HepG2 (cell line): ENCODE measurements at regions not wholly inside any gene's neighbourhood (a gene's known extent, or its start where the extent isn't known, plus 50 kb on each side); places are given as distances from the start of the nearest gene placed in this dataset.

Experiments used
- ATAC-seq: fragments of 200-7000 bp; cut with Tn5 transposase; 3 replicates; pipeline ENCODE4 v1.9.1; 2020; ENCODE audit warnings: mild to moderate bottlenecking, moderate library complexity
- BruUV-seq: library from RNA; stranded (reverse); fragments of 400-500 nt; replicated peaks from 2 replicates; lab custom pipeline; 2021; lab: Mats Ljungman, UMichigan
- CTCF ChIA-PET: fragments of 300-600 bp; formaldehyde crosslinking; extraction: SDS; loops from one replicate; lab custom pipeline; 2021; ENCODE audit warnings: low total read pairs, inconsistent platforms, low intra/inter-chr PET ratio; lab: Yijun Ruan, JAX
- POLR2A ChIA-PET: fragments of 350-600 bp; sonication (Branson Sonifier 250); formaldehyde crosslinking; loops from one replicate; lab custom pipeline; 2020; ENCODE audit warnings: antibody characterized with exemption, inconsistent platforms; lab: Yijun Ruan, JAX
- DNase-seq: peaks from one replicate; pipeline ENCODE4 v3.0.0-alpha.2; 2015; ENCODE audit warnings: low spot score
- FAIRE-seq: peaks from 3 replicates; lab custom pipeline; 2011; peaks lifted over from hg19 to GRCh38; lab: Jason Lieb, UNC
- H2AFZ ChIP-seq: one replicate; pipeline ENCODE4 v1.6.1; 2011; ENCODE audit warnings: low read length, inconsistent platforms
- H3K27ac ChIP-seq: fragments of 300-600 bp; 3 replicates; pipeline ENCODE4 v1.8.0; 2011; ENCODE audit warnings: mixed run types, mild to moderate bottlenecking, mixed read lengths, low read length, inconsistent platforms; ENCODE audit not compliant: insufficient read depth; ENCODE audit errors: extremely low read length
- H3K27me3 ChIP-seq, 2 experiments: fragments of 200-600 bp in 1 of 2; 2 replicates in 1 of 2; 3 replicates in 1 of 2; pipeline versions ENCODE4 v1.6.0 to v1.8.0; 2011; ENCODE audit warnings: low read length in 2 of 2, mild to moderate bottlenecking in 2 of 2, moderate library complexity in 2 of 2, inconsistent platforms in 1 of 2; ENCODE audit not compliant: insufficient read depth in 2 of 2, control insufficient read depth in 1 of 2
- H3K36me3 ChIP-seq, 2 experiments: fragments of 200-600 bp in 1 of 2; replicated peaks in 1 of 2; 2 replicates in 1 of 2; 3 replicates in 1 of 2; pipeline versions ENCODE4 v1.5.1 to v1.8.0; 2011; ENCODE audit warnings: low read length in 2 of 2, inconsistent platforms in 1 of 2; ENCODE audit not compliant: insufficient read depth in 2 of 2, control insufficient read depth in 1 of 2
- H3K4me1 ChIP-seq: 2 replicates; pipeline ENCODE4 v1.5.1; 2012; ENCODE audit warnings: low read length, inconsistent platforms; ENCODE audit not compliant: insufficient read depth
- H3K4me2 ChIP-seq: 2 replicates; pipeline ENCODE4 v1.6.0; 2011; ENCODE audit warnings: low read depth, low read length, inconsistent platforms
- H3K4me3 ChIP-seq, 3 experiments: fragments of 200-600 bp in 1 of 3; sonication (generic), shearing (Covaris generic) in 1 of 3; replicated peaks in 1 of 3; 2 replicates each; pipeline ENCODE4 v1.5.1; 2011 to 2016; ENCODE audit warnings: low read length in 3 of 3, inconsistent platforms in 2 of 3, low read depth in 2 of 3, mild to moderate bottlenecking in 2 of 3, control low read depth in 1 of 3, mixed read lengths in 1 of 3; ENCODE audit not compliant: insufficient read depth in 1 of 3
- H3K79me2 ChIP-seq: one replicate; pipeline ENCODE4 v1.6.1; 2011; ENCODE audit warnings: low read length, inconsistent platforms; ENCODE audit not compliant: insufficient read depth
- H3K9ac ChIP-seq: 2 replicates; pipeline ENCODE4 v1.6.0; 2011; ENCODE audit warnings: mild to moderate bottlenecking, low read depth, low read length, inconsistent platforms; ENCODE audit not compliant: insufficient read depth
- H3K9me3 ChIP-seq: 2 replicates; pipeline ENCODE4 v1.5.1; 2012; ENCODE audit warnings: mild to moderate bottlenecking, low read length
- H4K20me1 ChIP-seq: 2 replicates; pipeline ENCODE4 v1.6.0; 2011; ENCODE audit warnings: inconsistent platforms, mild to moderate bottlenecking, low read length, moderate library complexity; ENCODE audit not compliant: insufficient read depth
- HNRNPK ChIP-seq: fragments of 200-400 bp; formaldehyde crosslinking; IDR thresholded peaks from 2 replicates; pipeline ENCODE4 v1.6.1; 2018; ENCODE audit warnings: low read length, low read depth, moderate library complexity, mild to moderate bottlenecking; ENCODE audit not compliant: poor library complexity, severe bottlenecking
- HOXA9 ChIP-seq: sonication (generic); formaldehyde crosslinking; IDR thresholded peaks from 2 replicates; pipeline ENCODE4 v1.8.1; 2022; ENCODE audit warnings: missing genetic modification reagents, mild to moderate bottlenecking, moderate library complexity, borderline replicate concordance
- NFE2L2 ChIP-seq: fragments of 150-350 bp; IDR thresholded peaks from 2 replicates; pipeline ENCODE4 v1.6.1; 2014; ENCODE audit warnings: low read length
- SMARCE1 ChIP-seq: fragments of 450-650 bp; IDR thresholded peaks from 2 replicates; pipeline ENCODE4 v1.6.1; 2017; ENCODE audit warnings: borderline replicate concordance
- TARDBP ChIP-seq: sonication (generic); formaldehyde crosslinking; IDR thresholded peaks from 2 replicates; pipeline ENCODE4 v1.8.0; 2022; ENCODE audit warnings: mild to moderate bottlenecking, missing genetic modification reagents
- TBX2 ChIP-seq: sonication (generic); formaldehyde crosslinking; IDR thresholded peaks from 2 replicates; pipeline ENCODE4 v1.5.0; 2020; ENCODE audit warnings: missing genetic modification reagents, mild to moderate bottlenecking, borderline replicate concordance
- ZBTB7B ChIP-seq: sonication (generic); formaldehyde crosslinking; IDR thresholded peaks from 2 replicates; pipeline ENCODE4 v1.4.0; 2020; ENCODE audit warnings: missing genetic modification reagents
- ZFAT ChIP-seq: sonication (generic); formaldehyde crosslinking; conservative IDR thresholded peaks from 2 replicates; pipeline ENCODE4 v1.8.1; 2023; ENCODE audit warnings: missing genetic modification reagents, inconsistent platforms
- ZFP1 ChIP-seq: IDR thresholded peaks from 2 replicates; pipeline ENCODE4 v1.6.1; 2016
- ZNF329 ChIP-seq: sonication (generic); formaldehyde crosslinking; IDR thresholded peaks from 2 replicates; pipeline ENCODE4 v1.9.0; 2021; ENCODE audit warnings: low read depth, mild to moderate bottlenecking, missing genetic modification reagents
- ZNF7 ChIP-seq: IDR thresholded peaks from 2 replicates; pipeline ENCODE4 v1.6.1; 2016; ENCODE audit warnings: missing biosample characterization, missing genetic modification reagents
- ZNF746 ChIP-seq: sonication (generic); formaldehyde crosslinking; IDR thresholded peaks from 2 replicates; pipeline ENCODE4 v1.8.0; 2022; ENCODE audit warnings: mild to moderate bottlenecking, missing genetic modification reagents
- ZNF75D ChIP-seq: sonication (generic); formaldehyde crosslinking; IDR thresholded peaks from 2 replicates; pipeline ENCODE4 v1.8.1; 2023; ENCODE audit warnings: missing genetic modification reagents, mild to moderate bottlenecking, borderline replicate concordance
- whole genome bisulfite sequencing: methylation state at CpG from one replicate; pipeline ENCODE4 v1.1.6; 2017; ENCODE audit warnings: low lambda C conversion rate; 5-methylcytosine and 5-hydroxymethylcytosine counted together
- in situ Hi-C: cut with HindIII; loops from 2 replicates; pipeline ENCODE4 v1.10.0; 2017; ENCODE audit warnings: low pct_unique_long_range_greater_than_20kb; ENCODE audit not compliant: extremely low pct_ligation_motif_present
- intact Hi-C: fragments of 100-400 bp; cut with micrococcal nuclease; formaldehyde crosslinking; loops from one replicate; pipeline ENCODE4 v1.10.0; 2022; ENCODE audit not compliant: unreplicated experiment
- TF ChIP-seq, protein P1 (sequence below): sonication (generic); formaldehyde crosslinking; IDR thresholded peaks from 2 replicates; pipeline ENCODE4 v1.4.0; 2020; ENCODE audit warnings: missing genetic modification reagents
- TF ChIP-seq, protein P2 (sequence below): sonication (generic); formaldehyde crosslinking; IDR thresholded peaks from 2 replicates; pipeline ENCODE4 v1.8.1; 2023; ENCODE audit warnings: mild to moderate bottlenecking, inconsistent platforms, moderate library complexity, missing genetic modification reagents, borderline replicate concordance
- TF ChIP-seq, protein P3 (sequence below): sonication (generic); formaldehyde crosslinking; IDR thresholded peaks from 2 replicates; pipeline ENCODE4 v1.5.1; 2020; ENCODE audit warnings: mild to moderate bottlenecking, missing genetic modification reagents, moderate library complexity

- ATAC-seq (no peak), DNase-seq (no peak), FAIRE-seq (no peak)
- ChIA-PET POLR2A (no interaction called here), CTCF (no interaction called here)
- Histone ChIP-seq H3K79me2 (no peaks in the 10 kb centered on the region), H4K20me1 (no peaks in the 10 kb centered on the region), H3K27ac (no peak overlapping the region), H3K9me3 (no peaks in the 10 kb centered on the region), H3K36me3 (no peaks in the 10 kb centered on the region), H3K4me3 (no peak overlapping the region), H3K4me1 (no peaks in the 10 kb centered on the region), H2AFZ (no peak overlapping the region), H3K4me2 (no peak overlapping the region), H3K9ac (no peak overlapping the region), H3K27me3 (no peaks in the 10 kb centered on the region)
- in situ Hi-C loops (no loop called here), intact Hi-C loops (no loop called here)
- BruUV-seq = no TSS peak
- WGBS = 4% methylated on average over 3 of the region's 3 CpGs
- TF ChIP-seq TARDBP (CRISPR knock-in tag) = no peak
- no peak for TF ChIP-seq ZNF75D (CRISPR knock-in tag)
- no peak for TF ChIP-seq ZFP1
- TF ChIP-seq TBX2 (CRISPR knock-in tag) = no peak
- TF ChIP-seq, protein P1, sequence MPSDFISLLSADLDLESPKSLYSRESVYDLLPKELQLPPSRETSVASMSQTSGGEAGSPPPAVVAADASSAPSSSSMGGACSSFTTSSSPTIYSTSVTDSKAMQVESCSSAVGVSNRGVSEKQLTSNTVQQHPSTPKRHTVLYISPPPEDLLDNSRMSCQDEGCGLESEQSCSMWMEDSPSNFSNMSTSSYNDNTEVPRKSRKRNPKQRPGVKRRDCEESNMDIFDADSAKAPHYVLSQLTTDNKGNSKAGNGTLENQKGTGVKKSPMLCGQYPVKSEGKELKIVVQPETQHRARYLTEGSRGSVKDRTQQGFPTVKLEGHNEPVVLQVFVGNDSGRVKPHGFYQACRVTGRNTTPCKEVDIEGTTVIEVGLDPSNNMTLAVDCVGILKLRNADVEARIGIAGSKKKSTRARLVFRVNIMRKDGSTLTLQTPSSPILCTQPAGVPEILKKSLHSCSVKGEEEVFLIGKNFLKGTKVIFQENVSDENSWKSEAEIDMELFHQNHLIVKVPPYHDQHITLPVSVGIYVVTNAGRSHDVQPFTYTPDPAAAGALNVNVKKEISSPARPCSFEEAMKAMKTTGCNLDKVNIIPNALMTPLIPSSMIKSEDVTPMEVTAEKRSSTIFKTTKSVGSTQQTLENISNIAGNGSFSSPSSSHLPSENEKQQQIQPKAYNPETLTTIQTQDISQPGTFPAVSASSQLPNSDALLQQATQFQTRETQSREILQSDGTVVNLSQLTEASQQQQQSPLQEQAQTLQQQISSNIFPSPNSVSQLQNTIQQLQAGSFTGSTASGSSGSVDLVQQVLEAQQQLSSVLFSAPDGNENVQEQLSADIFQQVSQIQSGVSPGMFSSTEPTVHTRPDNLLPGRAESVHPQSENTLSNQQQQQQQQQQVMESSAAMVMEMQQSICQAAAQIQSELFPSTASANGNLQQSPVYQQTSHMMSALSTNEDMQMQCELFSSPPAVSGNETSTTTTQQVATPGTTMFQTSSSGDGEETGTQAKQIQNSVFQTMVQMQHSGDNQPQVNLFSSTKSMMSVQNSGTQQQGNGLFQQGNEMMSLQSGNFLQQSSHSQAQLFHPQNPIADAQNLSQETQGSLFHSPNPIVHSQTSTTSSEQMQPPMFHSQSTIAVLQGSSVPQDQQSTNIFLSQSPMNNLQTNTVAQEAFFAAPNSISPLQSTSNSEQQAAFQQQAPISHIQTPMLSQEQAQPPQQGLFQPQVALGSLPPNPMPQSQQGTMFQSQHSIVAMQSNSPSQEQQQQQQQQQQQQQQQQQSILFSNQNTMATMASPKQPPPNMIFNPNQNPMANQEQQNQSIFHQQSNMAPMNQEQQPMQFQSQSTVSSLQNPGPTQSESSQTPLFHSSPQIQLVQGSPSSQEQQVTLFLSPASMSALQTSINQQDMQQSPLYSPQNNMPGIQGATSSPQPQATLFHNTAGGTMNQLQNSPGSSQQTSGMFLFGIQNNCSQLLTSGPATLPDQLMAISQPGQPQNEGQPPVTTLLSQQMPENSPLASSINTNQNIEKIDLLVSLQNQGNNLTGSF (CRISPR knock-in tag) = no peak
- TF ChIP-seq NFE2L2 = no peak
- TF ChIP-seq HNRNPK = no peak
- no peak for TF ChIP-seq ZNF746
- TF ChIP-seq ZNF7 = no peak
- TF ChIP-seq HOXA9 (CRISPR knock-in tag) = no peak
- TF ChIP-seq ZNF329 (CRISPR knock-in tag) = no peak
- no peak for TF ChIP-seq SMARCE1
- TF ChIP-seq, protein P2, sequence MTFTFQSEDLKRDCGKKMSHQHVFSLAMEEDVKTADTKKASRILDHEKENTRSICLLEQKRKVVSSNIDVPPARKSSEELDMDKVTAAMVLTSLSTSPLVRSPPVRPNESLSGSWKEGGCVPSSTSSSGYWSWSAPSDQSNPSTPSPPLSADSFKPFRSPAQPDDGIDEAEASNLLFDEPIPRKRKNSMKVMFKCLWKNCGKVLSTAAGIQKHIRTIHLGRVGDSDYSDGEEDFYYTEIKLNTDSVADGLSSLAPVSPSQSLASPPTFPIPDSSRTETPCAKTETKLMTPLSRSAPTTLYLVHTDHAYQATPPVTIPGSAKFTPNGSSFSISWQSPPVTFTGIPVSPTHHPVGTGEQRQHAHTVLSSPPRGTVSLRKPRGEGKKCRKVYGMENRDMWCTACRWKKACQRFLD (CRISPR knock-in tag) = no peak
- TF ChIP-seq, protein P3, sequence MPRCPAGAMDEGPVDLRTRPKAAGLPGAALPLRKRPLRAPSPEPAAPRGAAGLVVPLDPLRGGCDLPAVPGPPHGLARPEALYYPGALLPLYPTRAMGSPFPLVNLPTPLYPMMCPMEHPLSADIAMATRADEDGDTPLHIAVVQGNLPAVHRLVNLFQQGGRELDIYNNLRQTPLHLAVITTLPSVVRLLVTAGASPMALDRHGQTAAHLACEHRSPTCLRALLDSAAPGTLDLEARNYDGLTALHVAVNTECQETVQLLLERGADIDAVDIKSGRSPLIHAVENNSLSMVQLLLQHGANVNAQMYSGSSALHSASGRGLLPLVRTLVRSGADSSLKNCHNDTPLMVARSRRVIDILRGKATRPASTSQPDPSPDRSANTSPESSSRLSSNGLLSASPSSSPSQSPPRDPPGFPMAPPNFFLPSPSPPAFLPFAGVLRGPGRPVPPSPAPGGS (CRISPR knock-in tag) = no peak
- TF ChIP-seq ZBTB7B (CRISPR knock-in tag) = no peak
- no peak for TF ChIP-seq ZFAT
These were observed 318.4 kb upstream of the RIOK2 start for GRCh38 chr5:97501286-97501964.
